HG02678 (cell line): ENCODE measurements at regions not wholly inside any gene's neighbourhood (a gene's known extent, or its start where the extent isn't known, plus 50 kb on each side); places are given as distances from the start of the nearest gene placed in this dataset.

Experiments
- ATAC-seq: cut with Tn5 transposase; IDR thresholded peaks from one replicate; pipeline ENCODE4 v1.9.1; 2021; ENCODE audit warnings: mild to moderate bottlenecking, moderate library complexity; ENCODE audit not compliant: unreplicated experiment

DNA sequence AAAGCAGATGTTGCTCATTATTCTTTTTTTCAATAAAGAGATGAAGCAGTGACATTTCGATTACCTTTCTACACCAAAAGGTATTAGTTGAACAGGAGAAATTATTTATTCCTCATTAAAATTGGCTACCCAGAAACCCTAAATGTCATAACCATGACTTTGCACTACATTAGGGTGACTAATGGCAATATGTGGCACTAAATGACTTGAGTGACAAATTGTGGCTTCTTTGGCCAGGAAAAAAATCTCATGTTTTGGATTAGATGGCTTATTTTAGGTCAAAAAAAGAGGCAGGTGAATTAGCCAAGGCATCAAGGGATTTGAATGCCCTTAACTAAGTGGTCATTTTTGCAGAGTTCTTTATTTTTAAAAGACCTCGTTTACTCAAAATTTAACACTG lies 353.9 kb downstream of the NDFIP2 start:
- ATAC-seq, result no peak

DNA sequence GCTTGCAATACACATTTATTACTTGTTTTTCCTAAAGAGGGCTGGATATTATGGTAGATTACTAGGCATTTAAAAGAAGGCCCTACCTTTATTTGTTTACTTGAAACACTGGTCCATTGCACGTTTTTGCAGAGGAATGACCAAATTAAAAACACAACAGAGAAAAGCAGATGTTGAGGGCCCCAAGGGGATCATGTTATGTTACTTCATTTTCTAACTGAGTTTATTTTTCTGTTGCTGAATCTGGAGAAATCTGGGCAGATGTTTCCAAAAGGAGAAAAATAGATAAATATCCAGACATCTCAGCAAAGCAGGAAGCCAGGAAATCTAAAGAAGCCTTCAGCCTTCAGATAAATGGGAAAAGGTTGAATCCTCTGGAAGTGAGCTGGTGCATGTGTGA lies 353.0 kb downstream of the NDFIP2 start:
- no peak for ATAC-seq

DNA sequence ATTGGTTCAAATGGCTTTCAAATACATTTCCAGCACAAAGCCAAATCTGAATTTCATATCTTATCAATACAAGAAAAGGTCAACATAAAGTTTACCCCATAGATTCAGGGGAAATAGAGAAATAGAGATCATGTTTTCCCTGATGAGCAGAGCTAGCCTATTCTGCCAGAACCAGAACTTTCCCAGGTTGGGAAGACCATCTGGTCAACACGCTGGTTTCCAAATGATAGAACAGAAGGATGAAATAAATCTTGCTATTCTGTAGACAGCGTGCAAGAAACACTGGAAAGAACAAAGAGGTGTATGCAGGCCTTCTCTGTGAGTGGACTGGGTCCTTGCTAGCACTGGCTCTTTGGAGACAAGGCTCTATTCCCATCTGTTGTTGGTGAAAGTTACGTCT lies 350.6 kb downstream of the NDFIP2 start:
- no peak for ATAC-seq

DNA sequence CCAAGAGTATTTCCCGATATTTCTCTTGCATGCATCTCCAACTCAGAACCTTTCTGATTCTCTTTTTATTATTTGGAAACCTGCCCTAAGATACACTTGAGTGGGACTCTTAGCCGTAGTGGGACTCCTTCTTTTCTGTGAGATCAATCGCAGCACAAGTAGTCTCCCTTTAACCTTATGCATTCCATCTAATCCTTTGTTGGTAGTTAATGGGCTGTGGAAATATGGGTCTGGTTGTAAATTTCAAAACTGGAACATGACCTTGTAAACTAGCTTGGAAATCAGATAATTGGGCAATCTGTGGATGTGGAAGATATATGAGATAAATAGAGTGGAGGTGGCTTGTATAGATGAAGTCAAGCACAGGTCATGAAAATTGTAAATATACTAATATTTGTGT lies 350.0 kb downstream of the NDFIP2 start:
- ATAC-seq, result no peak

DNA sequence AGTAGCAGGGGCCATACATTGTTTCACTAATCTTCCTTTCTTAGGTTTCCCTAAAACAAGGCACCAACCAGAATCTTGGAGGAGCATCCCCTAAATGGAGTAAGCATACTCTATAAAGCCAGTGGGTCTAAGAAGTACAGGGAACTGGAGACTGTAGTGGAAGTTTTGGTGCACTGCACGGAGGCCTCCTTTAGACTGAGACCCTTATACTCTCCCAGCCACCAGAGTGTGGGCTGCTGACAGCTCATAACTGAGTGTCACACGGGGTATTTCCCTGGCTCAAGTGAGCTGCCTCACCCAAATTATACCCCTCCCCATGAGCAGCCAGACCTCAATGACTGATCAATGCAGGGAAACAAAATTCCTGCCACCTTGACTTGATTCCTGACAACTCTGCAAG lies 349.5 kb downstream of the NDFIP2 start:
- no peak for ATAC-seq

DNA sequence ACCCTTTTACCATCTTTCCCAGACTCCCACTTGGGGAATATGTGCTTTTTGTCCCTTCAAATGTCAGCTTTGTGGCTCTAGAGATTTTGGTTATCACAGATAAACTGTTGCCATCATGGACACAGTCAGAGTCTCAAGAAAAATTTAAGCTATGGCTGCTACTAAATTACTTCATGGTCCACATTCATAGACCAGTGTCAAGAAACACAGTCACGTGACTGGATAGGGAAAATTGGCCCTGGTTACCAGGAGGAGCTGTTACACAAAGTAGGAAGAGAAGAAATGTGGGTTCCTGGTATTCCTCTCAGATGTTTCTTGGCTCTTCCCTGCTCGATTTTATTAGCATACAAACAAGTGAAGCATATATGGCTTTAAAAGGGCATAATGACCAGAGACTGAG lies 348.9 kb downstream of the NDFIP2 start:
- ATAC-seq, result no peak

DNA sequence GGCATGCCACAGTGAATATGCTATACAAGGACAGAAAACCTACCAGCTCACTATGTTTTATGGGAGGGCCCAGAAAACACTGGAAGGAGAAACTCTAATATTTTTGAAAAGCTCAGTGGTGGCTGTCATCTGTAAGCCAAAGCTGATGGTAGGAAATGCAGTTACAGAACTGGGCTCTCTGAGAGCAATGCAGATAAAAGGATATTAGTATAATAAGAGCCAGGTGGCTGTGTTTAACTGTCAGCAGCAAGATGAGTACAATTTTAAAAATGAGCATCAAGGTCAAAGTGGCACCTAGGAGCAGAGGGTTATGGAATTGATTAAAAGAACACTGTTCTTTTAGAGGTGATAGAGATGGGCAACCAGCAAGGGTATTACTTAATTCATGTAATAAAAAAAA lies 345.0 kb downstream of the NDFIP2 start:
- no peak for ATAC-seq

DNA sequence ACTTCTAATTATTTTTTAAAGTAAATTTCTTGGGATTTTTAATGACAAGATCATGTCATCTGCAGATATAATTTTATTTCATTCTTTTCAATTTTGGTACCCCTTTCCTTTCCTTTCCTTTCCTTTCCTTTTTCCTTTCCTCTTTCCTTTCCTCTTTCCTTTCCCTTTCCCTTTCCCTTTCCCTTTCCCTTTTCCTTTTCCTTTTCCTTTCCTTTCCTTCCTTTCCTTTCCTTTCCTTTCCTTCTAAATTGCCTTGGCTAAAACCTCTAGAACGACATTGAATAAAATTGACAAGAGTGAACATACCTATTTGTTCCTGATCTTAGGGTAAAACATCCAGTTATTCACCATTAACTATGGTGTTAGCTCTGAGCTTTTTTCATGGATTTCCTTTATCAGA lies 334.1 kb downstream of the NDFIP2 start:
- ATAC-seq, result no peak

DNA sequence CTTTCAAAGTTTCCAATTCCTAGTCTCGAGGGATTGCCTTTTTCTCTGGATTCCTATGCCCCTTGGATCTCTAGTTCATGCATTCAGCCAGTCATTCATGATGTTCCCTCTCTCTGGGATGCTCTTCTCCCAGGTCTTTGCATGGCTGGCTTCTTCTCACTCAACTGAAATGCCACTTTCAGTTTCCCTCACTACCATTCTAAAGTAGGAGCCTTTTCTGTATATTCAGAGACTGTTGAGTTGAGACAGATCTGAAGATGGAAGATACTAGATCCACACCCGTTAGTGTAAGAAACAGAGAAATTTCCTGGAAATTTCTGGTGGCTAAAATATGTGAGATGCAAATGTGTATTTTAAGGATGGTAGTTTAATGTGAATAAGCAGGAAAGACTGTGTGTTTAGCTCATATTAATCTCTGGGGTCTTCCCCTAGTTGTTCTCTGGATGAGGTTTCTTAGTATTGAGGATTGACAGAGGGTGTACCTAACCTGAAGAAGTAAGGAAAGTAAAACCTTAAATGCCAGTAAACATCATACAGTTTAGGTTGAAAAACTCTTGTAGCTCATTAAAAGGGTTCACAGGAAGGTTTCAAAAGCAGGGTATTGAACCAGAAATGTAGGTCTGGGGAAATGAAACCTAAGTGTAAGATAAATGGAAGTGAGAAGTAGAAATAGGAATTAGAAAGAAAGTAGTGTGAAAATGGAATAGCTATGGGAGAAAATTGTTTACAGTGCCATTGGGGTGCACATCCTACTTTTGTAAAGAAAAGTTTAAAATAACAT lies 331.3 kb downstream of the NDFIP2 start:
- ATAC-seq, result peak; percentile 66

DNA sequence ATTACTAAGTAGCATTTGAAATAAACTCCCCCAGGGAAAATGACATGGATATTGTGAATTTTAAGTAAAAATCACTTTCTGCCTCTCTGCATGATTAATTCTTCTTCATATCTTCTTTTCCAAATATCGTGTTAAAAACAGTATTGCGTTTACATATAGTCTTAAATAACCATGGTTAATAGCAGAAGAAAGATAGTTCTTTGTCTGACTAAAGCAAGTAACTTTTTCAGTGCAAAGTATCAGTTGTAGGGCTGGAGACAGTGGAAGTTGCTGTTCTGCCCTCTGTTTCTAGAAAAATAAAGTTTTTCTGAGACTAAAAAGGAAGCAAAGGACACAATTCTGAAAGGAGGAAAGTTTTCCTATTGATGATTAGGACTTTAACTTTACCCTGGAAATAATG lies 330.2 kb downstream of the NDFIP2 start:
- no peak for ATAC-seq

DNA sequence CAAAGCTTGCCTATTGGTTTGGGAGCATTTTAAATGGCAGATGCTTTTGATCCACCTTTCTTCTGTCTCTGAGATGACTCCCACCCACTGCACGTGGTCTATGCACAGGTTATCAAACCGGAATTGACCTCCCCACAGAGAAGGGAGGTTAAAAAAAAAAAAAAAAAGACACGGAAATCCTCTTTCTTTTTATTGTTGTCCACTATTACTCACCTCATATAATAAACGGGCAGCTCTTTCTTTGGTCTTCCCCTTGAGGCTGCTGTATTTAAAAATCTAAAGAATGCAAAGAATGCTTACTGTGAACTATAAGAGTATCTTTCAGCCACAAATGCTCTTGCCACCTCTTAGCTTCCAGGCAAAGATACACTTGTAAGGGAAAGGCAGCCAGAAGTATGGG lies 329.7 kb downstream of the NDFIP2 start:
- no peak for ATAC-seq

DNA sequence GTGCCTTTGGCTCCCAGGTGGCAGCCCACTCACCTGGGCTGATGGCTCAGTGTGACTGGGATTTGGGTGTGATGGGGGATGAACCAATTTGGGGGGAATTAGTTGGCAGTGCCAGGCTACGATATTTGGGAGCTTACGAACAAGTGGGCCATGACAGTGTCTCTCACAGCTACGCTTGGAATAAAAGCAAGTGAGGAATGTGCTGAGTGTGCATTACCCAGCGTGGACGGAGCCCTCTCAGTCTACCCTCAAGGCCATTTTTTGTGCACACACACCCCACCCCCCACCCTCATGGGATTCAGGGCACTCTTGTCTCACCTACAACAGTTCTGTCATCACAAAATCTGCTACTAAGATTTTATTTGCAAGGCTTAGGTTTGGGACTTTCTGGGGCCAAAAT lies 329.1 kb downstream of the NDFIP2 start:
- no peak for ATAC-seq

DNA sequence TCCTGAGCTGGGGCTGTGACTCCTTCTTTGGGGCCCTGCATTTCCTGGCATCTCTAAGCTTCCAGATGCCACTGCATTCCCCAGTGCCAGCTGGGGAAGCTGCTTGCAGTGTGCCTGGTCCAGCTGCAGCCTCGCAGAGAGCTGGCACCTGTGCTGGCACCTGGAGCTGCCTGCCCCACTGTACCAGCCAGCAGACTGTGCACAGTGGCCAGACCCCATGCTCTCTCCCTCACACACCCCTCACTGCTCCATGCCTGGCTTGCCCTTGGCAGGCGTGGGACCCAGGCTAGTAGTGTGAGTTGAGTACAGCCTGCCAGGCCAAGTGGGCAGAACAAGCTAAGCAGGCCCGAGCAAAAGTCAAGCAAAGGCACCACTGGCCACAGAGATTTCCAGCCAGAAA lies 327.5 kb downstream of the NDFIP2 start:
- no peak for ATAC-seq

DNA sequence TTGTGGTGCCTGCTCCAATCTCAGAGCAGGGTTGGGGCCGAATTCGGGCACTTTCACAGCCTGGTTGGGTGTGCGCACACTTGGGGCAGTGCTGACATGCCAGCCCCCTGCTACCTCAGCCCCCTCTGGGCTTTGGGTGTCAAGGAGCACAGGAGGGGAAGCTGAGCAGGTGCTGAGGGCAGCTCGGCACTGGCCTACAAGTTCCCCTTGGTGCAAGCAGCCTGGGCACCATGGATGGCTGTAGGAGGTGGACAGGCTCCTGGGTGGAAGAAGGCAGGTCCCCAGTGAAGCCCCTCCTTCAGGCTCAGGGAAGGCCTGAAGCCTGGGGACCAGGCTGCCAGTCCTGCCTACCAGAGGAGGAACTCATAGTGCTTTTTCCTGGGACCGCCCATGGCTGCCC lies 326.6 kb downstream of the NDFIP2 start:
- no peak for ATAC-seq

DNA sequence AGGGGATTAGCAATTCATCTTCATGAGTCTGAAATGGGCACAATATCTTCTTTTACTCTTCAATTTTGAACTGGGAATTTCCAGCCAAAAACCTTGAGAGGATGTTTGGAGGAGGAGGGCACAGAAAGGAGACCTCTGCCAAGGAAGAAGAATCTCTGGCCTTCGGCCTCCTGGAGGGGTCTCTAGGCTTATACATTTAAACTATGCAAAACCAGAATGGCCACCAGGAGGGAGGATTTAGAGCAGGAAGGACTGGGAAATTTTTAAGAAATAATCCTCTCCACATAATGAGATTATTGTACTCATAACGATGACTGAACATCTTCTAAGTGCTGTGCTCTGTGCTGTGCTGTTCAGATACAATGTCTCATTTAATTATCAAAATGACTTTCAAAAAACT lies 325.9 kb downstream of the NDFIP2 start:
- ATAC-seq, result no peak

DNA sequence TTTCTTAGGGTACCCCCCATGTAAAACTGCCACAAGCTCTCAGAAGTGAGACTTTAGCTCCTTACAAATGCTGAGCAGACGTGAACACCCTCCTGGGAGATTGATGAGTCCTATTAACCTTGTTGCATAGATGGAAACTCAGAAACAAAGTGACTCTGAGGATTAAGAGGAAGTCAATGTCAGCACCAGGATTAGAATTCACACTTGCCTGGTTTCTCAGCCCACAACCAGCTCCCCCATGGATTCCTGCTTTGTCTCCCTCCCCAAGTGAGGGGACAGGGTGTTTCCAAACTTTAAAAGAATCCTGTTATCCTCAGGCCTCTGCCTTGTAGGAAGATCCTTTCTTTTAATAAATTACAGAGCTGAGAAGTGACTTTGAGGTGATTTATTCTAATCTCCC lies 324.4 kb downstream of the NDFIP2 start:
- ATAC-seq, result no peak

DNA sequence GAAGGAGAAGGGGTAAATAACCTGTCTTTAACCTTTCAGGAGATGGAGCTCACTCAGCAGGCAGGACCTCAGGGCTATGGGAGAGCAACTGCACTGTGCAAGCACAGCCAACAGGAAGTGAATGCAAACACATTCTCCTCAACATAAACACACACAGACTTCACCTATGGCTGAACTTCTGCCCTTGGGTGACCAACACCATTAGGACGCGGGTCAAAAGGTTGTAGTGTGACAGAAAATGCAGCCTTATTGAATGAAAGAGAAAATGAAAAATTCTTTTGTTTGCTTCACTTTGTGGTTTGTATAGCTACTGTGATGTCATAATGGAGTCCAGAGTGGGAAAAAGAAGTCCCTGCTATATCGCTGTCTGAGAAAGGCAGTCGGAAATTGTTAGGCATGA lies 323.0 kb downstream of the NDFIP2 start:
- ATAC-seq, result no peak

DNA sequence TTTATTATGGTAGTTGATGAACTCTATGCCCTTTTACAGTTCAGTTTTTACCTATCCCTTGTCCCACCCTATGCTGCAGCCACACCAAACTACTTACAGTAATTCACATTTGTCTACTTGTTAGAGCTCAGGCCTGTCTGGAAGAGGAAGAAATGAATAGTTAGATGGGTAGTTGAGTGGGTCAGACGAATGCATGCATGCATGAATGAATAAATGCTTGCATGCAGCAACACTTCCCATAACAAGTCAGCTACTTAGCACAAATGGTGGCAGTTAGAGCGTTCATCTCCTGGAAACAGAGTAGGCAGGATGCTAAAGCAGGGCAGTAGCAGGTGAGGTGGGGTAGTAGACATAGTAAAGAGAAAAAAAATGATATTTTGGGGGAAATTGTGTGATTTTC lies 322.3 kb downstream of the NDFIP2 start:
- ATAC-seq, result no peak

DNA sequence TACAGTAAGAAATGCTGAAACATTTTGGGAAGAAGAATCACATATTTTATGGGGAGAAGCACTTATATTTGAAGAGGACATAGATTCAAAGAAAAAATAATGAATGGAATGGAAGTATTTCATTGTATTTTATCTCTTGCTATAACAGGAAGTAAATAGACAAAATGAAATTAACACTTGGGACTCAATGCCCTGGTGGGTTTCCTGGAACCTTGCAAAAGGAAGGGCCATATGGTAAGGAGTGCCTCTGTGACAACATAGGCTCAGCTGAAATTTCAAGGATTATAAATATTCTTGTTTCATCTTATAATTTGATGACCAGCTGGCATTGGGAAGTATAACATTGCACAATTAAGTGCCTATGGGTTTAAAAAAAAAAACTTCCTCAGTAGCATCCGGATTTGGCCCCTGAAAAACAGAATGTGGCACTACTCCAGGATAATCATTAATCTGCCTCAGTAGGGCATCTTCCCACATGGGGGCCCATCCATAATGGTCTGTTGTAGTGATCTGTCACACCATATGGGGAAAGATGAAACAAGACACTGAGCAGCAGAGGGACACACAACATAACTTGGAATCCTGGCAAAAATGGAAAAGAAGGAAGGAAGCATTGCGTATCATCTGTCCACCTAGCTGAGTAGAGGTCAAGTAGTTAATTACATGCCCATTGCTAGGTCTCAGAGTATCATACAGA lies 321.6 kb downstream of the NDFIP2 start:
- no peak for ATAC-seq

DNA sequence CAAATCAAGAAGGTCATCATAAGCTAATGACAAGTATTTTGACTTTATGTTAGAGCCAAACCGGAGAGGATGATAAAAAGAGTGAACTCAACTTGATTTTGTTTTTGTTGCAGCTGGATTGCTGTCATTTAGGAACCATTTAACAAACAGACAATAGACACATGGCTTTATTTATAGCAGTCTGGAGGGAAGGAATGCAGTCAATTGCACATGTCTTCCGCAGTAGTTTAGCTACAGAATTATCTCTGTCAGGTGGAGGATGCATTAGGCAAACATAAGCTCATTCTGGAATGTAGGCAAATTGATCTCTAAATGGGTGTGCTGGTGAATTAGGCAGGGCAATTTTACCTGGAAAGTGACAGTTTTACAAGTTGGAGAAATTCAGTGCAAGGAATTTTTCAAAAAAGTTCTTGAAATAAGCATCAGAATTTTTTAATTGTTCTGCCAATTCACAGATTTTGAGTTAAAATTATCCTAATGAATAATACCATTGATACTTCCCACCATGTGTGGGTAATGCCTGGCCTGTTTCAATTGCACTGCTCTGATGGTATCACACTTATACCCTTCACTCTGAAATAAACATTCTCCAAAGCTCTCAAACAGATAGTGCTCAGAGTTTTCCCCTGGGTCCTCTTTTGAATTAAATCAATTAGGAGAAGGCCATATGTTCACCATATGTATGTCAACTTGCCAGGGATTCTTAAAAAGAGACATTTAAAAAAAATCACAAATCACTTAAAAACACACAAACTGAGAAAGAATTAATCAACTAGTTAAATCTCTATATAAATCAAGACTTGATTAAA lies 318.3 kb downstream of the NDFIP2 start:
- ATAC-seq, result no peak

DNA sequence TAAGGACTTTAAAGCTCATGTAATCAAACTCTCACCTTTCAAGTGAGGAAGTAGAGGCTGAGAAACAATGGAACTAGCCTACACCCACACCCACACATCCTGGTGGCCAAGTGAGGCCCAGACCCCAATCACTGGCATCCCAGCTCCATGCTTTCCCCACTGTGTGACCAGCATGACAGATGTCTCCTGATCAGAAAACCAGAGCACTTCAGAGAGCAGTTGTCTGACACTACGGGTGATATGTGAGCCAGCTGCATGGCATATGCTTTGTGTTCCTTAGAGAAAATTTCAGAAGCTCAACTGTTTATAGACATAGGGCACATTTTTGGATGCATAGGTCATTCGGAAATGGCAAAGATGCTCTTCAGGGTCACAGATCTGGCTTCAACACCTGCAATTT lies 315.2 kb downstream of the NDFIP2 start:
- no peak for ATAC-seq

DNA sequence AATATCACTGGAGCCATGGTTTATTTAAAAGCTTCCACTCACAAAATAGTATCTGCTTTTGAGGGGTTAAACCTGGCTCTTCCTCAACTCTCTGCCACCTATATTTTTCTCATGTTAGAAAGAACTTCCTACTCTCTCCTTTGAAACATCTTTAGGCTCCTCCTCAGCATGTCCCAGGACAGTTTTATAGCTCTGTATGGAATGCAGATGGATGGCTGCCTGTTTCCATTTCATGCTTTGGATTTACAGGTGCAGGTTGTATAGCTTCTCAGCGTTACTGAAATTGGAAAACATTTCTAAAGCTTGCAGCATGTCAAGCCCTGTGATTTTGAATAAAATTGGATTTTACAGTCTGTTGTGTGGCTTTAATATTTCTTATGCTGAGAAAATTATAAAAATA lies 314.0 kb downstream of the NDFIP2 start:
- no peak for ATAC-seq
